ENCODE measurements at regions not wholly inside any gene's neighbourhood (a gene's known extent, or its start where the extent isn't known, plus 50 kb on each side); places are given as distances from the start of the nearest gene placed in this dataset.

DNA sequence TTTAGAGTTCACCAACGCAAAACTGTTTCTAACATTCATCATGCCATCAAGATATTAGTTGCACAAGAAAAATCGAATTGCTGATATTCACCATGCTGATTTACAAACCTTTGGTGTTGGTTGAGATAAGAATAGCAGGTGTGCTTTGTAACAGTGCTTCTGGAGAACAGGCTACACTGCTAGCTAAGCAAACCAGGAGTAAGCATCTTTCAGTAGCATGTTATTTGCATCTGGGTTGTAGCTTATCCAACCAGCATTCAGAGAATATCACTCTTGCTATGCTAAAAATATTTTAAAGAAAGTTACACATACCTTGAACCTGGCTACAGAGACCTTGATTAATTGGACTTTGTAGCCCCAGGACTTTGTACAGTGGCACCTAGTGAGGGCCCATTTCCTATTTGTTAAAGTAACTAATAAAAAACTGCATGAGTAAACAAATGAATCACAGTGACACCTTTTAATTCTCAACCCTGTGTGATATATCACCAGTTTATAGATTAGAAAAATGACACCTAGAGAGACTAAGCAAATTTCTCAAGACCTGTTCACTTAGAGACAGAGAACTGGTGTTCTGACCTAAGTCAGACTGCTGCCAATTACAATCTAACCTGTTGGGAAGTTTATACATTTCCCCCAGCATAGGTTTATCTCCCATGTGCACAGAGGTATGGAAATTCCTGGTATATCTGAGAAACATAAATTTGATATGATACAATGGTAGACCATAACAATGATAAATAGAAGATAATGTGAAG is 435.5 kb upstream of the TGFBR2 start:
- peak; percentile 87 for FAIRE-seq

DNA sequence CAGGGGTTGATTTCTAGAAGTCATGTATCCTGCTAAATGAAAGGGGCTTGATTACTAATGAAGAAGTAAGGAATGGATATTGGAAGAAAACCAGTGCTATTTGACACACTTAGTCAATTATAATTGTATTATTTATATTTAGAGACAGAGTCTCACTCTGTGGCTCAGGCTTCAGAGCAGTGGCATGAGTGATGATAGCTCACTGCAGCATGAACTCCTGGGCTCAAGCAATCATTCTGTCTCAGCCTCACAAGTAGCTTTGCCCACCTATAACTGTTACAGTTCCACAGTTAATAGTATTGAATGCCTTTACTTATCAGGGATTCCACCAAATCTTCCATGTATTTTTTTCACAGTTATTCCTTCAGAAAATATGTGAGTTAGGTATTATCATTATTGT is 432.0 kb upstream of the TGFBR2 start:
- no peak for FAIRE-seq

DNA sequence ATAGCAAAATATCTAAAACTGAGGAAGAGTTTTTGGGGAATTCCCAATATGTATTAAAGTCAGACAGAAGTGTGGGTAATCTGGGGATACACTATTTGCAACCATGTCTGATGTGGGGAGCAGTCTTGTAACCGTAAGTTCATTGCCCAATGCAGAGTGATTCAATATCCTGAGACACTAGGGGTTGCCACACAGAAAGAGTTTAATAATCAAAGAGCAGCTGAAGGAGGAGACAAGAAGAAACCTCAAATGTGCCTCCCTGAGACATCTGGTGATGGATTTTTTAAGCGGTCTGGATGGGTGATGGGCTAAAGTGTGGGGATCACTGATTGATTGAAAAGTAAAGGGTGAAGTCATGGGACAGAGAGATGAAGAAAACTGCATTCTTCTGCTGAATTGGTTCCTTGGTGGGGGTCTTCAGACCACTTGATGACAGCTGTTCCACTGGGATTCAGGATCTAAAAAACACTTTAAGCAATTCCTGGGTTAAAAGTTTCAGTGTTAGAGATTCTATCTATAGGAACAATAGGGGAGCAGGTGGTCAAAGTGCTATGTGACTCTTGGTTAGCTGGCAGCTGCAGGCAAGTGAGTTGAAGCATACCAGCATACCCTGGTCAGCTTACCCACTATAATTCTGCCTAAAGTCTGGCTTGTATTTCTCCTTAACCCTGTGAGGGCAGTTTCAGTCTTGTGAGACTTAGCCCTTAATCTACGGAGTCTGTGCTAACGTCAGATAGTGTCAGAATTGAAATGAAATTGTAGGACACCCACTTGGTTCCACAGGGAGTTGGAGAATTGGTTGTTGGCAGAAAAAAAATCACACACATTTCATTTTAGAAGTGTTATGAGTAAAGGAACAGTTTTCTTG is 425.9 kb upstream of the TGFBR2 start:
- FAIRE-seq: no peak

DNA sequence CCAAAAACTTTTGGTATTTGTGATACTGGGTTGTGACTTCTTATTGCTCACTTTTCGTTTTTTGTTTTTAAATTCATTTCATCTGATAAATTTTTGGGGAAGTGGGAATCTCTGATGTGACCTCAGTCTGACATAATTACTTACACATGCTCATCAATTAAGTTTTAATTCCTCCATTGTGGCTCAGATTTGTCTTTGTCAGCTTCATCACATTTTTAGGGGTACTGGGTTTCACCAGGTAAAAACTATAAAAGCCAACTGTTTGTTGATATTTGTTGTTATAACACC is 425.3 kb upstream of the TGFBR2 start:
- no peak for FAIRE-seq

DNA sequence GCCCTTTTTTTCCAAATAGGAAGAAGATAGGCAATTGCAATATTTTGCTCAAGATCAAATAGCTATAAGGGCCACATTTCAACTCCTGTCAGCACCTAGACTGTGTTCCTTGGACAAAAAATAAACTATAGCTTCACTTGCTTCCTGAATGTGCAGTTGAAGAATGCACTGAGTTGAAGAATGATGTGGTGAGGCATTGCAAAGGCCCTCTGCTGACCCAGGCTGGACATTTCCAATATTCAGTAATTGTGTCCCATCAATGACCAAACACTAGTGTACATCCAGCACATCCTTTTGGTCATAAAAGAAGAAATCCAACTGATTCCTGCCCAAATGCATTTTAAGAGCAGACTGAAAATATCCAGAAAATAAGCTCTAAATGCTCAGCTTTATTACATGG is 424.8 kb upstream of the TGFBR2 start:
- peak; percentile 99 for FAIRE-seq

DNA sequence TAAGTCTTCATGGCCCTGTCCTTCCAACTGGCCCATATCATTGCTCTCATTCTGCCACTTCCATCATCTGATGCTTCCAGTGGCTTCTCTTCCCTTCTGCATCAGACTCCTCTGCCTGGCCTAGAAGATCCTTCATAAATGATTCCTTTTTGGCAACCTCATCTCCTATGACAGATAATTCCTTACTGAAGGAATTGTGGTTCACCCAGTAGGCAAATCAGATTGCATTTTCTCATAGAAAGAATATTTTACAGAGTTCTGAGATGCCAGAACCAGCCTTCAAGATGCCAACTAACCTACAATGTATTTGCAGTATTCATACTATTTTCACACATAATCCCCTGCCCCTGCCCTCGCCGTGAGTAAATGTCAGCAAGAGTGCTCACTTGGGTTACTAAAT is 423.0 kb upstream of the TGFBR2 start:
- no peak for FAIRE-seq

DNA sequence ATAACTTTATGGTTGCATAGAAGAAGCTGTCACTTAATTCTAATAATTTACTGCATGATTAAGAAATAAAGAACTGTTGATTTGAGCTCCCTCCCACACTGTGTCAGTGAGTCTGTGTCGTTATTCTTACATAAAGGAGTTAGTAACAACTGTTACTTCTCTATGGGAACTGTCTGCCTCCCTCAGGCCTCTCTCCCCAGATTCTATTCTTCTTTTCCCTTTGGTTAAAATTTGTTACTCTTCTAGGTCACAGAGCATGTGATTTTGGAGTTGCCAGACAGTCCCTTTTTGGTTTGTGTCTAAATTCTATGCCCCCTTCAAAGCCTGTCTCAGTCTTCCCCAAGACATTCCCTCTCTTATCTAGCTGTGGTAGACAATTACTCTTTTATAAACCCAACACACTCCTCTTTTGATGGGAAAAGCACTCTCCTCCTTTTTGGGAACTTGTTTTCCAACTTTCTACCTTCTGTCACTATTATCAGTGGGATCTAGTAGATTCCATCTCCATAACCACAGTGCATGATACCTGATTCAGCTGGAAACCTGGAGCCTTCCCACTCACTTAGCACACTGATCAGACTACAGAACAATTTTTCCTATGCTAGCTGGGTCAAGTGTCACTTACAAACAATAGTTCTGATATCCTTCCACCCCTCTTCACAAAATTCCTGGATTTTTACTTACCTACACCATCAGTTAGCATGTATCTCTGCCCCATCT is 422.1 kb upstream of the TGFBR2 start:
- FAIRE-seq: no peak

DNA sequence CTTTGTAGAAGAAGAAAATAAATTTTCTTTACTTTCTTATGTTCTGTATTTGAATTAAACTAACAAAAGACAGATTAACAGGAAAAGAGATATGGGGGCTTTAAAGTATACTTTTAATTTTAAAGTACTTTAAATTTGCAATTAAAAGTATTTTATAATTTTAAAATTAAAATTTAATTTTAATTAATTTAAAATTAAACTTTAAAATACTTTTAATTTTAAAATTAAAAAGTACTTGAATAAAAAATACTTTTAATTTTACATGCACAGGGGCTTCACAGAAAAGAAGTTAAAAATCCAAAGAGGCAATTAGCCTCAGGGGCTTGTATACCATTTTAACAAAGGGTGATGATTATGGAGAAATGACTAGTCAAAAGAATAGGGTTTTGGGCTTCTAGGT is 420.5 kb upstream of the TGFBR2 start:
- FAIRE-seq: peak; percentile 94

DNA sequence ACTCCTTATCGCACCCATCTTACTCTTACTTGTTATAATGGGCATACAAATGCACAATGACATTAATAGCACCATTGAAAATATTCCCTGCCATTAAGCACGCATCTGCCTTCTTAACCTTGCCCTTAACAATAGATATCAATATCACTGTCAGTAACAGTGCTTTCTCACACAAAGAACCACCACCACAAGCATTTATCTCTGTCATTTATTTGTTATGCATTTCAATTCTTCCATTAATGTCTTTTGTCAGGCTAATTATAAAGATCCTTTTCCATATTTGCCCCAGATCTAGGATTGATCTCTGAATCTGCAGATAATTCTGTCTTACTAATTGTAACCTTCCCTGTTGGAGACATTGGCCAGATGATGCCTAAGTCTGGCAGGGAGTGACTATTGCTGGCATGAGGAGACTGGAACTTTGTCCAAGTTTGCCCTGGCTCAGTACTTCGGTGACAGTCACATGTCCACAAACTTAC is 419.6 kb upstream of the TGFBR2 start:
- no peak for FAIRE-seq

DNA sequence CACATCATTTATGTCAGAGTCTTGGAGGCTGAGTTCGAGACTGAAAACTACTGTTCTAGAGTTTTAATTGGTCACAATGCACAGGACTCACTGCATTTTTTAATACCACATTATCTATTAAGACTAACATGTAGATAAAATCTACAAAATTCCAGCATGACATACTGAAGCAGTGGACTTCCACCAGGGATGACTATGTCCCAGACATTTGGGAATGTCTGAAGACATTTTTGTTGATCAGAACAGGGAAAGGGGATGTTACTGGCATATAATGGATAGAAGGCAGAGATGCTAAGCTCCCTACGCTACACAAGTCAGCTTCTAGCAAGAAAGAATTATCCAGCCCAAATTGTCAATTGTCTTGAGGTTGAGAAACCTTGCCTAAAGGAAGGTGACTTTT is 419.0 kb upstream of the TGFBR2 start:
- no peak for FAIRE-seq

DNA sequence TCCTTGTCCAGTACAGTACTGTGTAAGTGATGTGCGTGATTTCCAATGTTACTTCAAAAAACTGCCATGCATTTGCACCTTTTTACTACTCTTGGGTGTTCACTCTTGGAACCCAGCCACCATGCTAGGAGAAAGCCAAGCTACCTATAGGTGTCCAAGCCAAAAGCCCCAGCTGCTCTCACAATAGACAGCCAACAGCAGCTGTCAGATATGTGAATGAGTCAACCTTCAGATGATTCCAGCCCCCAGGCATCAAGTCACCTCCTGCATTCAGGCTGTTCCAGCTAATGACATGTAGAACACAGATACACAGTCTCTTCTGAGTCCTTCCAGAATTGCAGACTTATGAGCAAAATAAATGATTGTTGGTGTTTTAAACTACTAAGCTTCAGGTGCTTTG is 417.7 kb upstream of the TGFBR2 start:
- no peak for FAIRE-seq

DNA sequence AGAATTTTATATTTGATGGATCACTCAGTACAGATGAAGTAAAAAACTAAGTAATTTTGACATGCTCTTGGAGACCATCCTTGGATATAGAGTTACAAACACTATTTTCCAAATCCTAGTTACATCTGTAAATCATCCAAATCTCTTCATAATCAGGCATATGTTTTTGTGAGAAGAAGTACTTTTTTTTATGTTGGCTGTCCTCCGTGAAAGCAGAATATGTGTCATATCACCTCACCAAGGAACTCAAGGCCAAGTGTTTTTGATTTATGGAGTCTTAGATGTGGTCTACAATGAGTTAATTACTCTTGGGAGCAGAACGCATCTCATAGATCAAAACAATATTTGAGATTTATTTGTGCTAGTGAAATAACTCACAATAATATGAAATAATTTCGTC is 416.5 kb upstream of the TGFBR2 start:
- no peak for FAIRE-seq

DNA sequence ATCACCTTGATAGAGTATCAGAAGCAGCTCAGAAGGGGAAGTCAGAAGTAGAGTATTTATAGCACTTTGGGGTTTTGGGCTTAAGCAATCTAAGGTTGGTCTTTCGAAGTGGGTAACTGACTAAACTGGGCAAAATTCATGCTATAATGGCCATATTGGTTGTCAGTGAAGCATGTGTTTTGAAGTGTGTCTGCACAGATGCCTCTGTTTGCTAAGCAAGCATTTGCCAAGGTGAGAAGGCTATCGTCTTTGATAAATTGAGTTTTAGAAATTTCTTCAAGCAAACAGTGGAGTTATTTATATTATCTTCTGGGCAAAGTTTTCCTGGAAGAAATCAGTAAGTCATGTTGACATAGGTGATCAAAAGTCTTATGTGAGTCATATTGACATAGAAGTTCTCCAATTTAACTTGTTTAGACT is 412.8 kb upstream of the TGFBR2 start:
- FAIRE-seq: no peak

DNA sequence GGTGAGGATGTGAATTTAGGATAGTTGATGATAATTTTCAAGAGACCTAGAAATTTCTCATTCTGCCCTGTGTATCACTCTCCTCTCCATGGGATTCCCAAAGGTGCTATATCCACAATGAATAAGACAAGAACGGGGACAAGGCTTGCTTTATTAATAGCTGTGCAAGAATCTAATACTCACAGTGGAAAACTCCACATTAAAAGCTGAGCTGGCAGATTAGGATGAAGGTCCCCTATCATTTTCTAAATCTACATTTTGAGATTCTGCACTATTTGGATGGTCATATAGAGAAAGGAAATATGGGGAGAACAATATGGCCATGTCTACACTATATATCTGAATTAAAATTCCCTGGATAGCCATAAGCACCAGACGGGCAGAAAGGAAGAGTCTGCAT is 411.0 kb upstream of the TGFBR2 start:
- no peak for FAIRE-seq

DNA sequence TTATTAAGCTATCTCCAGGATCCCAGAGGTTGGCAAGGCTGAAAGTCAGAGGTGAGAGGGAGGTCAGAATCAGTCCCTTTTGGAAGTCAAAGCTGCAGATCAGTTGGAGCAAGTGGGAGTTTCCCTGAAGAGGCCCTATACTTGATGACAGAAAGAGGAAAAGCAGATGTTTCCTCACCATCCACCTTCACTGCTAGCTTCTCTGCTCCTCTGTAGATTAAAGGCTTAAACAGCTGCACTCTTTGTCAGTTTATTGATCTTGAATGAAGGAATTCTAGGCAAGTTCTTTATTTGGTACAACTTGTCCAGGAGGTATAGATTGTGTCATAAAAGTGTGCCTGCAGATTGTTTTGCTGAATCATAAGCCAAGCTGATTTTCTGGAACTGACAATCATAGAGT is 408.2 kb upstream of the TGFBR2 start:
- peak; percentile 98 for FAIRE-seq

DNA sequence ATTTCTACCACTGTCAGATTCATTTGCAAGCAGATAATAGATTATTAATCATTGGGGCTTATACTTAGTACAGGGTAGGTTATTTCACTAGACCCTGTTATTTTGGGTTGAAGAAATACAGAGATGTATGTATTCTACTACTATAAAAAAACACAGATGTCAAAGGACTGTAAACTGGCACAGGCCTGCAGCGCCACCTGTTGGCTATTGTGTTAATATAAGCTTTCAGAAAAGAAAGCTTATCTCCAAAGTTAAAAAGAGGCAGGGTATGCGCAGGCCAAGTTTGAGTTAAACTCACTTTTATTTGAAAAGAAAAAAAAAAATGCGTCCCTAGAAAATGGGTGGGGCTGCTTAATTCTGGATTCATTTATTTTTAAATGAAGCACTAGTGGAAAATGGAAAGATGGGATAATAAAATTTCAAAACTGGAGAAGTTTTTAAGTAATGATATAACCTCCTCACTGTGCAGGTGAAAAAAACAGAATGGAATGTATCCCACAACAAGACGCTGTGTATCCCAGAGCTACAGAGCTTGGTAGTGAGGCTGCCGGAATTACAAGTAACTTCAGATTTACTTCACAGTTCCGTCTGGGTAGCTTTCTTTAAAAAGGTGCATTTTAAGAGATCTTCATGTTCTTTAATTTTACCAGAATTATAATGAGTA is 407.2 kb upstream of the TGFBR2 start:
- FAIRE-seq: peak; percentile 96

DNA sequence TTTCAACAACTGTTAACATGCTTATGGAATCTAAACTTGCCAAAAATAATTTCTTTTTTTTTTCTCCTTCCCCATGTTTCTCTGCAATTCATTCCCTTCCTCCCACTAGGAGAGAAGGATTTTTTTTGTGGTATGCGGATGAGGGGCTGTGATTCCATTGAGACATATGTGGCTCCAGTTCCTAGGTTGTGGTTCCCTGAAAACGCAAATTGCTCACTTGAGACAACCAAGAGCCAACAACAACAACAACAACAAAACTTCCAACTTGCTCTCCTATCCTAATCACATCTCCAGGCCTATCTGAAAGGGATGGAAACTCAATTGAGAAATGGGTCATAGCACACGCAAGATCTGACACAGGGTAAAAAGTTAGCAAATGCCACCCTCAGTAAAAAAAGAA is 406.5 kb upstream of the TGFBR2 start:
- FAIRE-seq: no peak

DNA sequence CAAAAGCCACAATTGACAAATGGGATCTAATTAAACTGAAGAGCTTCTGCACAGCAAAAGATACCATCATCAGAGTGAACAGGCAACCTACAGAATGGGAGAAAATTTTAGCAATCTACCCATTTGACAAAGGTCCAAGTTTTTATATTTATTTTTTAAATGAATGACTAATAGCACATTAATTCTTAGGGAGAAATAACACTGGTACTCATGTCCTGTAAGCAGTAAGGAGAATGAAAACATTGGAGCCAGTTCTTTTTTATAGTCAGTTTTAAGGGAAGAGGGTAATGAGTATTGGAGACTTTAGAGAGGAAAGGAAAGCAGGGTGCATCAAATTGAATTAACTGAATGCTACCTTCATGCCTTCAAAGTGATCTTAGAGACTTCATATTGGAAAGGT is 404.7 kb upstream of the TGFBR2 start:
- FAIRE-seq: no peak

DNA sequence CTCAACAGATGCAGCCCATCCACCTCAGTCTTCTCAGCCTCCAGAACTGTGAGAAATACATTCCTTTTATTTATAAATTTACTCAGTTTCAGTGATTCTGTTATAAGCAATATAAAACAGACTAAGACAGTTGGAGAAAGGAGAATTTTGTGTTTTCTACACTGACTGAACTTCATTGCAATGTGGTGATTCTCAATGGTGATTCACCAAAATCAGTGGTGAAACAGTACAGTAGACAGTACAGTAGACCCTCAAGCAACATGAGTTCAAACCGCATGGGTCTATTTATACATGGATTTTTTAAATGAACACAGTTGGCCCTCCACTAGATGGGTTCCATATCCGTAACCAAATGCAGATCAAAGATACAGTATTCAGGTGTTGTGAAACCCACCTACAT is 403.1 kb upstream of the TGFBR2 start:
- no peak for FAIRE-seq

DNA sequence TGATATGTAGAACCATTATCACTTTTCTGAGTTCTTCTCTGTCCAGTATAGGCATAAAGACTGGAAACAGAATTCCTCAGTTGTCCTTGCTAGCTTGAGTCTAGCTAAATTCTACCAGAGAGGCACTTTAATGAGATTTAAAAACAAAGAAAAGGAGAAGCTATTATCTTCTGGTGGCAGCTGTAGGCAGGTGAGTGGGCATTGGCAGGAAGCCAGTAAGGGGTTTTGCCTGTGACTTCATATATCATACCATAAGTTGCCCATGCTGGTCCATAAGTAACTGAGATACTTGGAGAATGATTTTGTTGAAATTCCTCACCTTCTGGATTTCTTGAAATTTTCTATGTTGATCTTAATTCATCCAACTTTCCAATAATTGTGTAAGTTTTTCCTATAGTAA is 402.3 kb upstream of the TGFBR2 start:
- FAIRE-seq: no peak

DNA sequence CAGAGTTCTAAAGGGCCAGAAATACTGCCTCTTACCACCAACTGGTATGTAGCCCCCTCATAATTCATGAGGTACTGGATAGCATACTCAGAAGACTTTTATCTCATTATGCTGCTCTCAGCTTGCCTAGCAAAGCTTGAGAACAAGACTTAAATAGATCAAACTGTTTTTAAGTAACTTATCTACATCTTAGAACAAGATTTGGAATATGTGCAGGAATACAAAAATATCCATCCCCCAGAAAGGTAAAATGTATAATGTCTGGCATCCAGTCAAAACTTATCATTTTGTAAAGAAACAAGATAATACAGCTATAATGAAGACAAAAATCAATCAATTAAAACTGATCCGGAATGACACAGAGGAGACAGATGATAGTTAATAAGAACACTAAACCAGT is 400.4 kb upstream of the TGFBR2 start:
- FAIRE-seq: no peak

DNA sequence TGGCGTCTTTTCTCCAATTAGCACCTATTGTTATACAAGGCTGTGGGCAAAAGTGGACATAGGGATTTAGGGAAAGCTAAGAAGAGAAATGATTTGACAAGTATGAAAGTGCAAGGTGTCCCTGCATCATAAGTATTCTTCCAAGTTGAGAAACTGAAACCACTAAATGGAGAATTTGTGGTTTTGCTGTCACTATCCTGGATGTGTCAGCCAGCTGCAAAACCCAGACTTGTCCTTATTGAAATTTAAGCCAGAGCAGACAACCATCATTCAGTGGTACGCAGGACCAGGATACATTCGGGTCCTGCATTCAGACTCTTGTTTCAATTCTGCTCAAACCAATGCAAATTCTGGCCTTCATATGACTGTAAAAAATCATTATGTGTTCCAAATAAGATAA is 384.8 kb upstream of the TGFBR2 start:
- no peak for FAIRE-seq

DNA sequence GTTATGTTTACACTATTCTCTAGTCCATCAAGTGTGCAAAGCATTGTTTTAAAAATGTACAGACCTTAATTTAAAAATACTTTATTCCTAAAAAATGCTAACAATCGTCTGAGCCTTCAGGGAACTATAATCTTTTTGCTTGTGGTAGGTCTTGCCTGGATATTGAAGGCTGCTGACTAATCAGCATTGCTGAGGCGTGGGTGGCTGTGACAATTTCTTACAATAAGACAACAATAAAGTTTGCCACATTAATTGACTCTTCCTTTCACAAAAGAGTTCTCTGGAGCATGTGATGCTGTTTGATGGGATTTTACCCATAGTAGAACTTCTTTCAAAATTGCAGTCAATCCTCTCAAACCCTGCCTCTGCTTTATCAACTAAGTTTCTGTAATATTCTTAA is 384.0 kb upstream of the TGFBR2 start:
- no peak for FAIRE-seq
